ENCODE measurements at regions not wholly inside any gene's neighbourhood (a gene's known extent, or its start where the extent isn't known, plus 50 kb on each side); places are given as distances from the start of the nearest gene placed in this dataset.

GRCh38 chr13:107882708-107883560, 332.4 kb downstream of the LIG4 start:
- H3K79me2 ChIP-seq (ENCODE audit: insufficient read depth, low read length) = no peaks in the 10 kb centered on the region
- BruUV-seq (replicated peaks) = no TSS peak
- no peaks in the 10 kb centered on the region for H3K27me3 ChIP-seq (ENCODE audit: insufficient read depth, low read length)
- no peak overlapping the region for H2AFZ ChIP-seq (ENCODE audit: low read depth, low read length, poor library complexity, severe bottlenecking)
- ChIA-PET CTCF (no interaction called here), POLR2A (no interaction called here), RAD21 (ENCODE audit: low non-redundant PET in 1 of 2, low total read pairs in 2 of 2, uncharacterized antibody in 2 of 2, unreplicated experiment in 2 of 2) (no interaction called here)
- peaks cover 0 to 23% of the 10 kb centered on the region in 2 experiments; a peak in 2 of 4 replicates for H3K9me3 ChIP-seq (ENCODE audit: control insufficient read depth in 1 of 2, insufficient read depth in 1 of 2, low read depth in 1 of 2, low read length in 2 of 2)
- no peak overlapping the region for H3K9ac ChIP-seq (ENCODE audit: low read length)
- no peak overlapping the region for H3K4me2 ChIP-seq (ENCODE audit: low read length)
- TF ChIP-seq EZH2phosphoT487 (IDR thresholded peaks at IDR 0.05; ENCODE audit: borderline replicate concordance) = no peak
- TF ChIP-seq POLR2A (IDR thresholded peaks at IDR 0.05; ENCODE audit: borderline replicate concordance, extremely low read depth, insufficient read depth, insufficient read length) = no peak
- TF ChIP-seq REST (IDR thresholded peaks at IDR 0.05; ENCODE audit: low read depth) = no peak
- no peak for TF ChIP-seq MAX (IDR thresholded peaks at IDR 0.05)
- no peaks in the 10 kb centered on the region for H3K4me1 ChIP-seq (ENCODE audit: control insufficient read depth in 1 of 2, insufficient read depth in 2 of 2, low read length in 2 of 2)
- H4K20me1 ChIP-seq (ENCODE audit: insufficient read depth) = no peaks in the 10 kb centered on the region
- DNase-seq (ENCODE audit: low read depth, low spot score) (no peak), ATAC-seq (no peak)
- no peak overlapping the region for H3K4me3 ChIP-seq (replicated peaks in 1 of 2; ENCODE audit: low read depth in 1 of 2, low read length in 2 of 2)
- intact Hi-C loops (cut with micrococcal nuclease) = no loop called here
- H3K36me3 ChIP-seq (ENCODE audit: control insufficient read depth in 1 of 2, insufficient read depth in 2 of 2, low read length in 2 of 2) = no peaks in the 10 kb centered on the region
- H3K27ac ChIP-seq (ENCODE audit: low read depth, low read length) = no peak overlapping the region
- no peaks in the 10 kb centered on the region for H3K9me2 ChIP-seq (ENCODE audit: insufficient read depth)

GRCh38 chr13:107881362-107881761, 334.0 kb downstream of the LIG4 start:
- Histone ChIP-seq H2AFZ (ENCODE audit: low read depth, low read length, poor library complexity, severe bottlenecking) (no peak overlapping the region), H3K9me2 (ENCODE audit: insufficient read depth) (no peaks in the 10 kb centered on the region), H3K4me1 (ENCODE audit: control insufficient read depth in 1 of 2, insufficient read depth in 2 of 2, low read length in 2 of 2) (no peaks in the 10 kb centered on the region), H3K4me3 (replicated peaks in 1 of 2; ENCODE audit: low read depth in 1 of 2, low read length in 2 of 2) (no peak overlapping the region), H3K79me2 (ENCODE audit: insufficient read depth, low read length) (no peaks in the 10 kb centered on the region), H3K27ac (ENCODE audit: low read depth, low read length) (no peak overlapping the region), H3K4me2 (ENCODE audit: low read length) (no peak overlapping the region), H4K20me1 (ENCODE audit: insufficient read depth) (no peaks in the 10 kb centered on the region), H3K9me3 (ENCODE audit: control insufficient read depth in 1 of 2, insufficient read depth in 1 of 2, low read depth in 1 of 2, low read length in 2 of 2) (peaks cover 0 to 21% of the 10 kb centered on the region in 2 experiments; a peak in 2 of 4 replicates), H3K36me3 (ENCODE audit: control insufficient read depth in 1 of 2, insufficient read depth in 2 of 2, low read length in 2 of 2) (no peaks in the 10 kb centered on the region), H3K9ac (ENCODE audit: low read length) (no peak overlapping the region), H3K27me3 (ENCODE audit: insufficient read depth, low read length) (no peaks in the 10 kb centered on the region)
- POLR2A ChIA-PET = no interaction called here
- DNase-seq (ENCODE audit: low read depth, low spot score) (no peak), ATAC-seq (no peak)
- CTCF ChIA-PET = no interaction called here
- TF ChIP-seq TCF7L2 (IDR thresholded peaks at IDR 0.05; ENCODE audit: borderline replicate concordance, extremely low read depth, insufficient read depth, insufficient read length) (no peak), YY1 (IDR thresholded peaks at IDR 0.05; ENCODE audit: extremely low read depth, insufficient replicate concordance, low read depth, low read length) (no peak)
- RAD21 ChIA-PET (ENCODE audit: low non-redundant PET in 1 of 2, low total read pairs in 2 of 2, uncharacterized antibody in 2 of 2, unreplicated experiment in 2 of 2) = no interaction called here
- intact Hi-C loops (cut with micrococcal nuclease) = no loop called here
- no TSS peak for BruUV-seq (replicated peaks)
